ENCODE measurements at regions not wholly inside any gene's neighbourhood (a gene's known extent, or its start where the extent isn't known, plus 50 kb on each side); places are given as distances from the start of the nearest gene placed in this dataset.

DNA sequence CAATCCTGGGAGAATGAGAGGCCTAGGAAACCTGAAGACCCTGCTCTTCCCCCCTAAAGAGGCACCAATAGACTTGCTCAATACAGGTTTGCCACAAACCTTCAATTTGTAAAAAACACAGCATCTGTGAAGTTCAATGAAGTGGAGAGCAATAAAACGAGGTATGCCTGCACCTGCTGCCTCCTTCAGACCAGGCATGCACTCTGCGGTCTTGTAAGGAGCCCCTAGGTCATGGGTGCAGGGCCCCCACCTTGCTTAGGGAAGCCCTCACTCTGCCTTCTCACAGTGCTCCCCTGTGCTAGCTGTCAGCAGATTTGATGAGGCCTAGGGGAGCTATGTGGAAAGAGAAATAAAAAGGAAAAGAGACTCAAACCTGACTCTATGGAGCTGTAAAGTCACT is 72.1 kb upstream of the GALNT10 start:
- CTCF ChIA-PET, result interaction anchor here (0.7 to 1.0 kb wide), 2 partner anchors 40 to 46 kb away, joined by 3 read pairs; no protein-coding TSS in a partner anchor
- Histone ChIP-seq H3K27ac (ENCODE audit: low read depth in 2 of 2, low read length in 1 of 2) (no peak overlapping the region), H3K4me2 (no peak overlapping the region), H3K36me3 (replicated peaks in 1 of 2; ENCODE audit: control insufficient read depth in 1 of 2, insufficient read depth in 2 of 2, low read length in 1 of 2) (no peaks in the 10 kb centered on the region), H4K20me1 (ENCODE audit: insufficient read depth) (no peaks in the 10 kb centered on the region), H3K79me2 (ENCODE audit: insufficient read depth) (no peaks in the 10 kb centered on the region), H2AFZ (ENCODE audit: low read depth) (no peak overlapping the region), H3K27me3 (ENCODE audit: insufficient read depth) (no peaks in the 10 kb centered on the region; the same call in 1 of the 2 replicates), H3K4me3 (ENCODE audit: low read depth in 2 of 2, low read length in 1 of 2) (no peak overlapping the region), H3K4me1 (ENCODE audit: control insufficient read depth in 1 of 2, insufficient read depth in 2 of 2, low read depth in 1 of 2, low read length in 1 of 2) (no peaks in the 10 kb centered on the region), H3K9me2 (no peaks in the 10 kb centered on the region), H3F3A (replicated peaks; ENCODE audit: insufficient read depth) (no peaks in the 10 kb centered on the region), H3K9me3 (no peaks in the 10 kb centered on the region), H3K9ac (no peak overlapping the region)
- POLR2A ChIA-PET, result no interaction called here
- 66% methylated on average over 2 of the region's 2 CpGs for WGBS (ENCODE audit: low lambda C conversion rate)
- DNase-seq, result no peak
- TF ChIP-seq TAF1 (IDR thresholded peaks at IDR 0.05; ENCODE audit: borderline replicate concordance, low read depth, low read length) (no peak), YY1 (IDR thresholded peaks at IDR 0.05; ENCODE audit: low read depth) (no peak), FOXJ3 (CRISPR knock-in tag; IDR thresholded peaks at IDR 0.05) (no peak), PBX3 (IDR thresholded peaks at IDR 0.05) (no peak), SIN3A (IDR thresholded peaks at IDR 0.05; ENCODE audit: borderline replicate concordance, low read depth, low read length) (no peak)
- TF ChIP-seq, protein P1, sequence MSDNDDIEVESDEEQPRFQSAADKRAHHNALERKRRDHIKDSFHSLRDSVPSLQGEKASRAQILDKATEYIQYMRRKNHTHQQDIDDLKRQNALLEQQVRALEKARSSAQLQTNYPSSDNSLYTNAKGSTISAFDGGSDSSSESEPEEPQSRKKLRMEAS (IDR thresholded peaks at IDR 0.05; ENCODE audit: low read depth), result no peak
- TF ChIP-seq, protein P2, sequence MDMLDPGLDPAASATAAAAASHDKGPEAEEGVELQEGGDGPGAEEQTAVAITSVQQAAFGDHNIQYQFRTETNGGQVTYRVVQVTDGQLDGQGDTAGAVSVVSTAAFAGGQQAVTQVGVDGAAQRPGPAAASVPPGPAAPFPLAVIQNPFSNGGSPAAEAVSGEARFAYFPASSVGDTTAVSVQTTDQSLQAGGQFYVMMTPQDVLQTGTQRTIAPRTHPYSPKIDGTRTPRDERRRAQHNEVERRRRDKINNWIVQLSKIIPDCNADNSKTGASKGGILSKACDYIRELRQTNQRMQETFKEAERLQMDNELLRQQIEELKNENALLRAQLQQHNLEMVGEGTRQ (IDR thresholded peaks at IDR 0.05; ENCODE audit: borderline replicate concordance, low read depth, low read length), result no peak

- Histone ChIP-seq H3K4me2 (no peak overlapping the region), H3K4me3 (ENCODE audit: low read depth in 2 of 2, low read length in 1 of 2) (no peak overlapping the region), H3K9me2 (no peaks in the 10 kb centered on the region), H3K9ac (no peak overlapping the region), H3K36me3 (replicated peaks in 1 of 2; ENCODE audit: control insufficient read depth in 1 of 2, insufficient read depth in 2 of 2, low read length in 1 of 2) (no peaks in the 10 kb centered on the region), H2AFZ (ENCODE audit: low read depth) (no peak overlapping the region), H3F3A (replicated peaks; ENCODE audit: insufficient read depth) (no peaks in the 10 kb centered on the region), H3K79me2 (ENCODE audit: insufficient read depth) (no peaks in the 10 kb centered on the region), H3K27ac (ENCODE audit: low read depth in 2 of 2, low read length in 1 of 2) (no peak overlapping the region), H4K20me1 (ENCODE audit: insufficient read depth) (no peaks in the 10 kb centered on the region), H3K9me3 (no peaks in the 10 kb centered on the region), H3K4me1 (ENCODE audit: control insufficient read depth in 1 of 2, insufficient read depth in 2 of 2, low read depth in 1 of 2, low read length in 1 of 2) (no peaks in the 10 kb centered on the region), H3K27me3 (ENCODE audit: insufficient read depth) (no peaks in the 10 kb centered on the region; the same call in 1 of the 2 replicates)
- CTCF ChIA-PET, result interaction anchor here (0.7 to 1.0 kb wide), 2 partner anchors 41 to 47 kb away, joined by 3 read pairs; no protein-coding TSS in a partner anchor
- no peak for DNase-seq
- POLR2A ChIA-PET, result no interaction called here
- TF ChIP-seq EZH2phosphoT487 (IDR thresholded peaks at IDR 0.05; ENCODE audit: borderline replicate concordance, low read depth) (no peak), TEAD4 (IDR thresholded peaks at IDR 0.05; ENCODE audit: borderline replicate concordance, insufficient read depth) (no peak)
- TF ChIP-seq, protein P3, sequence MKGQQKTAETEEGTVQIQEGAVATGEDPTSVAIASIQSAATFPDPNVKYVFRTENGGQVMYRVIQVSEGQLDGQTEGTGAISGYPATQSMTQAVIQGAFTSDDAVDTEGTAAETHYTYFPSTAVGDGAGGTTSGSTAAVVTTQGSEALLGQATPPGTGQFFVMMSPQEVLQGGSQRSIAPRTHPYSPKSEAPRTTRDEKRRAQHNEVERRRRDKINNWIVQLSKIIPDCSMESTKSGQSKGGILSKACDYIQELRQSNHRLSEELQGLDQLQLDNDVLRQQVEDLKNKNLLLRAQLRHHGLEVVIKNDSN (IDR thresholded peaks at IDR 0.05; ENCODE audit: borderline replicate concordance, low read depth), result peak; percentile 50; the same call in 1 of the 2 replicates
- WGBS (ENCODE audit: low lambda C conversion rate), result 63% methylated on average over 2 of the region's 4 CpGs
These were observed 71.6 kb upstream of the GALNT10 start for GRCh38 chr5:154118893-154119336.
